HepG2 (cell line): ENCODE measurements at regions not wholly inside any gene's neighbourhood (a gene's known extent, or its start where the extent isn't known, plus 50 kb on each side); places are given as distances from the start of the nearest gene placed in this dataset.

Source experiments
- ATAC-seq: fragments of 200-7000 bp; cut with Tn5 transposase; 3 replicates; pipeline ENCODE4 v1.9.1; 2020; ENCODE audit warnings: mild to moderate bottlenecking, moderate library complexity
- BruUV-seq: library from RNA; stranded (reverse); fragments of 400-500 nt; replicated peaks from 2 replicates; lab custom pipeline; 2021; lab: Mats Ljungman, UMichigan
- CTCF ChIA-PET: fragments of 300-600 bp; formaldehyde crosslinking; extraction: SDS; loops from one replicate; lab custom pipeline; 2021; ENCODE audit warnings: low total read pairs, inconsistent platforms, low intra/inter-chr PET ratio; lab: Yijun Ruan, JAX
- POLR2A ChIA-PET: fragments of 350-600 bp; sonication (Branson Sonifier 250); formaldehyde crosslinking; loops from one replicate; lab custom pipeline; 2020; ENCODE audit warnings: antibody characterized with exemption, inconsistent platforms; lab: Yijun Ruan, JAX
- DNase-seq: peaks from one replicate; pipeline ENCODE4 v3.0.0-alpha.2; 2015; ENCODE audit warnings: low spot score
- FAIRE-seq: peaks from 3 replicates; lab custom pipeline; 2011; peaks lifted over from hg19 to GRCh38; lab: Jason Lieb, UNC
- H2AFZ ChIP-seq: one replicate; pipeline ENCODE4 v1.6.1; 2011; ENCODE audit warnings: low read length, inconsistent platforms
- H3K27ac ChIP-seq: fragments of 300-600 bp; 3 replicates; pipeline ENCODE4 v1.8.0; 2011; ENCODE audit warnings: mixed run types, mild to moderate bottlenecking, mixed read lengths, low read length, inconsistent platforms; ENCODE audit not compliant: insufficient read depth; ENCODE audit errors: extremely low read length
- H3K27me3 ChIP-seq, 2 experiments: fragments of 200-600 bp in 1 of 2; 2 replicates in 1 of 2; 3 replicates in 1 of 2; pipeline versions ENCODE4 v1.6.0 to v1.8.0; 2011; ENCODE audit warnings: low read length in 2 of 2, mild to moderate bottlenecking in 2 of 2, moderate library complexity in 2 of 2, inconsistent platforms in 1 of 2; ENCODE audit not compliant: insufficient read depth in 2 of 2, control insufficient read depth in 1 of 2
- H3K36me3 ChIP-seq, 2 experiments: fragments of 200-600 bp in 1 of 2; replicated peaks in 1 of 2; 2 replicates in 1 of 2; 3 replicates in 1 of 2; pipeline versions ENCODE4 v1.5.1 to v1.8.0; 2011; ENCODE audit warnings: low read length in 2 of 2, inconsistent platforms in 1 of 2; ENCODE audit not compliant: insufficient read depth in 2 of 2, control insufficient read depth in 1 of 2
- H3K4me1 ChIP-seq: 2 replicates; pipeline ENCODE4 v1.5.1; 2012; ENCODE audit warnings: low read length, inconsistent platforms; ENCODE audit not compliant: insufficient read depth
- H3K4me2 ChIP-seq: 2 replicates; pipeline ENCODE4 v1.6.0; 2011; ENCODE audit warnings: low read depth, low read length, inconsistent platforms
- H3K4me3 ChIP-seq, 3 experiments: fragments of 200-600 bp in 1 of 3; sonication (generic), shearing (Covaris generic) in 1 of 3; replicated peaks in 1 of 3; 2 replicates each; pipeline ENCODE4 v1.5.1; 2011 to 2016; ENCODE audit warnings: low read length in 3 of 3, inconsistent platforms in 2 of 3, low read depth in 2 of 3, mild to moderate bottlenecking in 2 of 3, control low read depth in 1 of 3, mixed read lengths in 1 of 3; ENCODE audit not compliant: insufficient read depth in 1 of 3
- H3K79me2 ChIP-seq: one replicate; pipeline ENCODE4 v1.6.1; 2011; ENCODE audit warnings: low read length, inconsistent platforms; ENCODE audit not compliant: insufficient read depth
- H3K9ac ChIP-seq: 2 replicates; pipeline ENCODE4 v1.6.0; 2011; ENCODE audit warnings: mild to moderate bottlenecking, low read depth, low read length, inconsistent platforms; ENCODE audit not compliant: insufficient read depth
- H3K9me3 ChIP-seq: 2 replicates; pipeline ENCODE4 v1.5.1; 2012; ENCODE audit warnings: mild to moderate bottlenecking, low read length
- H4K20me1 ChIP-seq: 2 replicates; pipeline ENCODE4 v1.6.0; 2011; ENCODE audit warnings: inconsistent platforms, mild to moderate bottlenecking, low read length, moderate library complexity; ENCODE audit not compliant: insufficient read depth
- AGO2 ChIP-seq: fragments of 200-400 bp; formaldehyde crosslinking; optimal IDR thresholded peaks from 2 replicates; pipeline ENCODE3; 2017; ENCODE audit warnings: mild to moderate bottlenecking, low read depth, low read length, moderate library complexity
- ARNT2 ChIP-seq: sonication (generic); formaldehyde crosslinking; IDR thresholded peaks from 2 replicates; pipeline ENCODE4 v1.8.0; 2022; ENCODE audit warnings: mild to moderate bottlenecking, low read depth, missing genetic modification reagents, moderate library complexity
- BRF2 ChIP-seq: sonication (generic); formaldehyde crosslinking; IDR thresholded peaks from 2 replicates; pipeline ENCODE4 v1.8.1; 2022; ENCODE audit warnings: mild to moderate bottlenecking, missing genetic modification reagents
- DMAP1 ChIP-seq: IDR thresholded peaks from 2 replicates; pipeline ENCODE4 v1.6.1; 2016
- DNMT1 ChIP-seq: sonication (generic); formaldehyde crosslinking; IDR thresholded peaks from 2 replicates; pipeline ENCODE4 v1.5.1; 2020; ENCODE audit warnings: mild to moderate bottlenecking, missing genetic modification reagents
- ESRRA ChIP-seq: sonication (generic); formaldehyde crosslinking; IDR thresholded peaks from 2 replicates; pipeline ENCODE4 v1.5.1; 2020; ENCODE audit warnings: mild to moderate bottlenecking, low read depth, missing genetic modification reagents
- HOXA9 ChIP-seq: sonication (generic); formaldehyde crosslinking; IDR thresholded peaks from 2 replicates; pipeline ENCODE4 v1.8.1; 2022; ENCODE audit warnings: missing genetic modification reagents, mild to moderate bottlenecking, moderate library complexity, borderline replicate concordance
- MEIS2 ChIP-seq: sonication (generic); formaldehyde crosslinking; IDR thresholded peaks from 2 replicates; pipeline ENCODE4 v1.9.0; 2021; ENCODE audit warnings: mild to moderate bottlenecking, missing genetic modification reagents
- NCOA1 ChIP-seq: sonication (generic); formaldehyde crosslinking; IDR thresholded peaks from 2 replicates; pipeline ENCODE4 v1.9.0; 2021; ENCODE audit warnings: missing genetic modification reagents
- SIN3B ChIP-seq: fragments of 150-350 bp; IDR thresholded peaks from 2 replicates; pipeline ENCODE4 v1.6.1; 2014; ENCODE audit warnings: low read length
- TOE1 ChIP-seq: sonication (generic); formaldehyde crosslinking; IDR thresholded peaks from 2 replicates; pipeline ENCODE4 v1.4.0; 2020; ENCODE audit warnings: mild to moderate bottlenecking, missing genetic modification reagents
- ZNF160 ChIP-seq: sonication (generic); formaldehyde crosslinking; IDR thresholded peaks from 2 replicates; pipeline ENCODE4 v1.8.0; 2022; ENCODE audit warnings: mild to moderate bottlenecking, inconsistent platforms, missing genetic modification reagents
- ZNF326 ChIP-seq: sonication (generic); formaldehyde crosslinking; IDR thresholded peaks from 2 replicates; pipeline ENCODE4 v1.4.0; 2020; ENCODE audit warnings: missing genetic modification reagents, borderline replicate concordance
- ZNF331 ChIP-seq: sonication (generic); formaldehyde crosslinking; IDR thresholded peaks from 2 replicates; pipeline ENCODE4 v1.4.0; 2020; ENCODE audit warnings: missing genetic modification reagents
- ZNF503 ChIP-seq: sonication (generic); formaldehyde crosslinking; IDR thresholded peaks from 2 replicates; pipeline ENCODE4 v1.4.0; 2020; ENCODE audit warnings: missing genetic modification reagents
- ZNF660 ChIP-seq: sonication (generic); formaldehyde crosslinking; IDR thresholded peaks from 2 replicates; pipeline ENCODE4 v1.5.1; 2020; ENCODE audit warnings: mild to moderate bottlenecking, low read depth, missing genetic modification reagents, borderline replicate concordance
- WGBS: methylation state at CpG from one replicate; pipeline ENCODE4 v1.1.6; 2017; ENCODE audit warnings: low lambda C conversion rate; 5-methylcytosine and 5-hydroxymethylcytosine counted together
- in situ Hi-C: cut with HindIII; loops from 2 replicates; pipeline ENCODE4 v1.10.0; 2017; ENCODE audit warnings: low pct_unique_long_range_greater_than_20kb; ENCODE audit not compliant: extremely low pct_ligation_motif_present
- intact Hi-C: fragments of 100-400 bp; cut with micrococcal nuclease; formaldehyde crosslinking; loops from one replicate; pipeline ENCODE4 v1.10.0; 2022; ENCODE audit not compliant: unreplicated experiment
- TF ChIP-seq, protein P1 (sequence below): sonication (generic); formaldehyde crosslinking; IDR thresholded peaks from 2 replicates; pipeline ENCODE4 v1.4.0; 2020; ENCODE audit warnings: mild to moderate bottlenecking, missing genetic modification reagents
- TF ChIP-seq, protein P2 (sequence below): sonication (generic); formaldehyde crosslinking; IDR thresholded peaks from 2 replicates; pipeline ENCODE4 v1.4.0; 2020; ENCODE audit warnings: mild to moderate bottlenecking, missing genetic modification reagents

DNA sequence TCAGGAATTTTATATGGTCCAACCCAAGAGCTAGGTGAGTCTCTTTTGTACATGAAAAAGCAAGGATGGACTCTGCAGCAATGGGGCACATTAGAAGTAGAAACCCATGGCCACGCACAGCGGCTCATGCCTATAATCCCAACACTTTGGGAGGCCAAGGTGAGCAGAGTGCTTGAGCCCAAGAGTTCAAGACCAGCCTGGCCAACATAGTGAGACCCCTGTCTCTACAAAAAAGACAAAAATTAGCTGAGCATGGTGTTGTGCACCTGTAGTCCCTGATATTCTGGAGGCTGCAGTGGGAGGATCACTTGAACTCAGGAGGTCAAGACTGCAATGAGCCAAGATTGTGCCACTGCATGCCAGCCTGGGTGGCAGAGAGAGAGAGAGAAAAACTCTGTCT, 128.7 kb upstream of the PLEKHA5 start:
- no peak overlapping the region for H3K4me3 ChIP-seq
- POLR2A ChIA-PET, result no interaction called here
- ATAC-seq, result no peak
- in situ Hi-C loops, result no loop called here
- no peaks in the 10 kb centered on the region for H3K36me3 ChIP-seq
- H3K79me2 ChIP-seq, result no peaks in the 10 kb centered on the region
- CTCF ChIA-PET, result no interaction called here
- H3K27ac ChIP-seq, result no peak overlapping the region
- no peaks in the 10 kb centered on the region for H3K9me3 ChIP-seq
- FAIRE-seq, result no peak
- no peak overlapping the region for H2AFZ ChIP-seq
- intact Hi-C loops, result no loop called here
- WGBS, result 100% methylated on average over 2 of the region's 2 CpGs
- H3K9ac ChIP-seq, result no peak overlapping the region
- no TSS peak for BruUV-seq
- DNase-seq, result no peak
- H3K27me3 ChIP-seq, result no peaks in the 10 kb centered on the region
- no peak overlapping the region for H3K4me2 ChIP-seq
- H3K4me1 ChIP-seq, result no peaks in the 10 kb centered on the region
- TF ChIP-seq ARNT2, result no peak
- TF ChIP-seq ZNF326 (CRISPR knock-in tag), result no peak
- TF ChIP-seq DMAP1, result no peak
- no peak for TF ChIP-seq HOXA9 (CRISPR knock-in tag)
- TF ChIP-seq AGO2, result no peak
- TF ChIP-seq ZNF503 (CRISPR knock-in tag), result no peak
- TF ChIP-seq NCOA1, result no peak
- TF ChIP-seq SIN3B, result no peak
- no peak for TF ChIP-seq ZNF160 (CRISPR knock-in tag)
- TF ChIP-seq ESRRA (CRISPR knock-in tag), result no peak
- TF ChIP-seq DNMT1 (CRISPR knock-in tag), result no peak
- no peak for TF ChIP-seq ZNF331
- TF ChIP-seq, protein P1, sequence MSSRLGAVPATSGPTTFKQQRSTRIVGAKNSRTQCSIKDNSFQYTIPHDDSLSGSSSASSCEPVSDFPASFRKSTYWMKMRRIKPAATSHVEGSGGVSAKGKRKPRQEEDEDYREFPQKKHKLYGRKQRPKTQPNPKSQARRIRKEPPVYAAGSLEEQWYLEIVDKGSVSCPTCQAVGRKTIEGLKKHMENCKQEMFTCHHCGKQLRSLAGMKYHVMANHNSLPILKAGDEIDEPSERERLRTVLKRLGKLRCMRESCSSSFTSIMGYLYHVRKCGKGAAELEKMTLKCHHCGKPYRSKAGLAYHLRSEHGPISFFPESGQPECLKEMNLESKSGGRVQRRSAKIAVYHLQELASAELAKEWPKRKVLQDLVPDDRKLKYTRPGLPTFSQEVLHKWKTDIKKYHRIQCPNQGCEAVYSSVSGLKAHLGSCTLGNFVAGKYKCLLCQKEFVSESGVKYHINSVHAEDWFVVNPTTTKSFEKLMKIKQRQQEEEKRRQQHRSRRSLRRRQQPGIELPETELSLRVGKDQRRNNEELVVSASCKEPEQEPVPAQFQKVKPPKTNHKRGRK (CRISPR knock-in tag), result no peak
- TF ChIP-seq, protein P2, sequence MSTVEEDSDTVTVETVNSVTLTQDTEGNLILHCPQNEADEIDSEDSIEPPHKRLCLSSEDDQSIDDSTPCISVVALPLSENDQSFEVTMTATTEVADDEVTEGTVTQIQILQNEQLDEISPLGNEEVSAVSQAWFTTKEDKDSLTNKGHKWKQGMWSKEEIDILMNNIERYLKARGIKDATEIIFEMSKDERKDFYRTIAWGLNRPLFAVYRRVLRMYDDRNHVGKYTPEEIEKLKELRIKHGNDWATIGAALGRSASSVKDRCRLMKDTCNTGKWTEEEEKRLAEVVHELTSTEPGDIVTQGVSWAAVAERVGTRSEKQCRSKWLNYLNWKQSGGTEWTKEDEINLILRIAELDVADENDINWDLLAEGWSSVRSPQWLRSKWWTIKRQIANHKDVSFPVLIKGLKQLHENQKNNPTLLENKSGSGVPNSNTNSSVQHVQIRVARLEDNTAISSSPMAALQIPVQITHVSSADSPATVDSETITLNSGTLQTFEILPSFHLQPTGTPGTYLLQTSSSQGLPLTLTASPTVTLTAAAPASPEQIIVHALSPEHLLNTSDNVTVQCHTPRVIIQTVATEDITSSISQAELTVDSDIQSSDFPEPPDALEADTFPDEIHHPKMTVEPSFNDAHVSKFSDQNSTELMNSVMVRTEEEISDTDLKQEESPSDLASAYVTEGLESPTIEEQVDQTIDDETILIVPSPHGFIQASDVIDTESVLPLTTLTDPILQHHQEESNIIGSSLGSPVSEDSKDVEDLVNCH (CRISPR knock-in tag), result no peak
- TF ChIP-seq MEIS2 (CRISPR knock-in tag), result no peak
- TF ChIP-seq TOE1 (CRISPR knock-in tag), result no peak
- TF ChIP-seq BRF2 (CRISPR knock-in tag), result no peak
- TF ChIP-seq ZNF660, result no peak
- H4K20me1 ChIP-seq, result no peaks in the 10 kb centered on the region
